Prostate gland (tissue), 2 donors: ENCODE measurements at regions not wholly inside any gene's neighbourhood (a gene's known extent, or its start where the extent isn't known, plus 50 kb on each side); places are given as distances from the start of the nearest gene placed in this dataset.

ENCODE experiments used
- CTCF ChIP-seq, 4 experiments: fragments of 200-600 bp in 2 of 4; fragments of 450-650 bp in 2 of 4; sonication (generic) in 2 of 4; IDR thresholded peaks; 1 replicate in 3 of 4; 2 replicates in 1 of 4; pipeline ENCODE4 v1.5.1; 2016 to 2019; ENCODE audit warnings: antibody characterized with exemption in 4 of 4, mild to moderate bottlenecking in 2 of 4, moderate library complexity in 2 of 4
- POLR2A ChIP-seq: fragments of 450-650 bp; IDR thresholded peaks from one replicate; pipeline ENCODE4 v1.6.1; 2016; ENCODE audit warnings: antibody characterized with exemption, mild to moderate bottlenecking
- POLR2AphosphoS5 ChIP-seq: sonication (generic); formaldehyde crosslinking; IDR thresholded peaks from one replicate; pipeline ENCODE4 v1.6.1; 2017; ENCODE audit warnings: antibody characterized with exemption

- TF ChIP-seq CTCF (IDR thresholded peaks at IDR 0.05) (no peak), POLR2A (no peak), POLR2AphosphoS5 (no peak)
Measured at GRCh38 chr5:61766141-61766540, 434.1 kb downstream of the ZSWIM6 start.
